NCI-H187 (cell line): ENCODE measurements at regions not wholly inside any gene's neighbourhood (a gene's known extent, or its start where the extent isn't known, plus 50 kb on each side); places are given as distances from the start of the nearest gene placed in this dataset.
"Not testable (repeated sequence)": the region's sequence is repeated elsewhere in the genome, so short reads cannot be mapped to it uniquely, and the experiment has no call there.

ENCODE experiments used
- DNase-seq, 2 experiments: peaks; one replicate each; lab custom pipeline; 2025; lab: John Stamatoyannopoulos, UW

GRCh38 chr13:72586518-72586917 lies 140.9 kb downstream of the MZT1 start:
- DNase-seq = no peak

- no peak for DNase-seq
These were observed 142.2 kb downstream of the MZT1 start for GRCh38 chr13:72585254-72585653.

- DNase-seq = no peak
These were observed 156.2 kb downstream of the MZT1 start for GRCh38 chr13:72571191-72571590.

GRCh38 chr13:72570019-72570418 lies 157.4 kb downstream of the MZT1 start:
- no peak for DNase-seq

- no peak for DNase-seq
These were observed 159.9 kb downstream of the MZT1 start for GRCh38 chr13:72567566-72567965.

GRCh38 chr13:72566526-72566925 lies 160.9 kb downstream of the MZT1 start:
- DNase-seq = no peak

GRCh38 chr13:72565893-72566292 lies 161.5 kb downstream of the MZT1 start:
- peak in 1 of 2 experiments; percentile 11 for DNase-seq

- no peak for DNase-seq
These were observed 164.7 kb downstream of the MZT1 start for GRCh38 chr13:72562686-72563085.

- no peak for DNase-seq
These were observed 165.6 kb downstream of the MZT1 start for GRCh38 chr13:72561791-72562190.

- no peak for DNase-seq
These were observed 167.7 kb downstream of the MZT1 start for GRCh38 chr13:72559716-72560115.

GRCh38 chr13:72556945-72557344 lies 170.5 kb downstream of the MZT1 start:
- DNase-seq = no peak

- no peak for DNase-seq
These were observed 171.8 kb downstream of the MZT1 start for GRCh38 chr13:72555601-72556000.

- no peak for DNase-seq
These were observed 174.7 kb downstream of the MZT1 start for GRCh38 chr13:72552731-72553130.

- DNase-seq = not testable (repeated sequence)
These were observed 181.5 kb downstream of the MZT1 start for GRCh38 chr13:72545895-72546294.

- no peak for DNase-seq
These were observed 182.3 kb downstream of the MZT1 start for GRCh38 chr13:72545030-72545719.

- DNase-seq = no peak
These were observed 183.4 kb downstream of the MZT1 start for GRCh38 chr13:72544042-72544441.

GRCh38 chr13:72542241-72542640 lies 185.2 kb downstream of the MZT1 start:
- no peak for DNase-seq

- DNase-seq = no peak
These were observed 185.8 kb downstream of the MZT1 start for GRCh38 chr13:72541674-72542073.

GRCh38 chr13:72540881-72541280 lies 186.5 kb downstream of the MZT1 start:
- no peak for DNase-seq

GRCh38 chr13:72539925-72540324 lies 187.5 kb downstream of the MZT1 start:
- DNase-seq = no peak

GRCh38 chr13:72537782-72538181 lies 189.6 kb downstream of the MZT1 start:
- no peak for DNase-seq

GRCh38 chr13:72537395-72537780 lies 190.0 kb downstream of the MZT1 start:
- no peak for DNase-seq

- no peak for DNase-seq
These were observed 190.6 kb downstream of the MZT1 start for GRCh38 chr13:72536714-72537394.
